OCI-LY7 (cell line): ENCODE measurements at regions not wholly inside any gene's neighbourhood (a gene's known extent, or its start where the extent isn't known, plus 50 kb on each side); places are given as distances from the start of the nearest gene placed in this dataset.

Experiments
- CTCF ChIP-seq: fragments of 200-600 bp; sonication (generic); conservative IDR thresholded peaks from 2 replicates; pipeline ENCODE4 v1.5.1; 2014; ENCODE audit warnings: mild to moderate bottlenecking, antibody characterized with exemption, low read length, moderate library complexity, mixed read lengths
- EZH2phosphoT487 ChIP-seq: fragments of 200-600 bp; sonication (generic); IDR thresholded peaks from 2 replicates; pipeline ENCODE4 v1.6.1; 2018; ENCODE audit warnings: low read depth, borderline replicate concordance, mild to moderate bottlenecking, mixed run types, antibody characterized with exemption, low read length, moderate library complexity, mixed read lengths

DNA sequence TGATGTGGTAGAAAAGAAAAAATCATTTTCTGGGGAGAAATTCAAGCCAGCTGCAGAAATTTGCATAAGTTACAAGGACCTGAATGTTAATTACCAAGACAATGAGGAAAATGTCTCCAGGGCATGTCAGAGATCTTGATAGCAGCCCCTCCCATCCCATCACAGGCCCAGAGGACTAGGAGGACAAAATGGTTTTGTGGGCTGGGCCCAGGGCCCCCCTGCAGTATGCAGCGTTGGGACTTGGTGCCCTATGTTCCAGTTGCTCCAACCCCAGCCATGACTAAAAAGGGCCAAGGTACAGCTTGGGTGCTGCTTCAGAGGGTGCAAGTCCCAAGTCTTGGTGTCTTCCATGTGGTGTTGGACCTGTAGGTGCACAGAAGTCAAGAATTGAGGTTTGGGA is 76.6 kb upstream of the SOX1 start:
- TF ChIP-seq CTCF (no peak), EZH2phosphoT487 (no peak)
